ENCODE measurements at regions not wholly inside any gene's neighbourhood (a gene's known extent, or its start where the extent isn't known, plus 50 kb on each side); places are given as distances from the start of the nearest gene placed in this dataset.
"Not testable (repeated sequence)": the region's sequence is repeated elsewhere in the genome, so short reads cannot be mapped to it uniquely, and the experiment has no call there.

DNA sequence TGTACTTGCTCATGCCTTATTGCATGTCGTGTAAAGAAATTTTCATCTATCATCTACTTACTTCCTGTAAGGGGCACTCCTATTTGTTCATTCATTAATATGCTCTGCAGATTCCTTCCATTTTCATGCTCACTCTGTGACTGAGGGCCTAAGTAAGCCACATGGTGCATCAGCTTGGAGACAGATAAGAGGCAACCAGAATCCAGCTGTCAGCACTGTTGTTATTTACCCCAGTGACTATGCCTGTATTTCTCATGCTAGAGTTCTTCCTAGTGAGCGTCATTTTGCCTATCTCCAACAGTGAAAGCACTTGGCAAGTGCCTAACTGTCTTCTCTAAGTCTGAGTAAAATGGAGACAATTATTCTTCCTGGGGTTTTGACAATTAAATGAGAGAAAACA is 124.8 kb upstream of the ABI3BP start:
- Mint-ChIP-seq H3K27ac (no peak overlapping the region), H3K4me3 (no peak overlapping the region), H3K4me1 (ENCODE audit: low read depth) (no peaks in the 10 kb centered on the region), H3K36me3 (ENCODE audit: low read depth) (no peaks in the 10 kb centered on the region), H3K9me3 (no peaks in the 10 kb centered on the region), H3K27me3 (peaks cover 9% of the 10 kb centered on the region)
- intact Hi-C loops (cut with micrococcal nuclease): no loop called here
- DNase-seq (no peak), ATAC-seq (no peak)
- ChIA-PET POLR2A (no interaction called here), CTCF (no interaction called here)
- TF ChIP-seq, protein P1, sequence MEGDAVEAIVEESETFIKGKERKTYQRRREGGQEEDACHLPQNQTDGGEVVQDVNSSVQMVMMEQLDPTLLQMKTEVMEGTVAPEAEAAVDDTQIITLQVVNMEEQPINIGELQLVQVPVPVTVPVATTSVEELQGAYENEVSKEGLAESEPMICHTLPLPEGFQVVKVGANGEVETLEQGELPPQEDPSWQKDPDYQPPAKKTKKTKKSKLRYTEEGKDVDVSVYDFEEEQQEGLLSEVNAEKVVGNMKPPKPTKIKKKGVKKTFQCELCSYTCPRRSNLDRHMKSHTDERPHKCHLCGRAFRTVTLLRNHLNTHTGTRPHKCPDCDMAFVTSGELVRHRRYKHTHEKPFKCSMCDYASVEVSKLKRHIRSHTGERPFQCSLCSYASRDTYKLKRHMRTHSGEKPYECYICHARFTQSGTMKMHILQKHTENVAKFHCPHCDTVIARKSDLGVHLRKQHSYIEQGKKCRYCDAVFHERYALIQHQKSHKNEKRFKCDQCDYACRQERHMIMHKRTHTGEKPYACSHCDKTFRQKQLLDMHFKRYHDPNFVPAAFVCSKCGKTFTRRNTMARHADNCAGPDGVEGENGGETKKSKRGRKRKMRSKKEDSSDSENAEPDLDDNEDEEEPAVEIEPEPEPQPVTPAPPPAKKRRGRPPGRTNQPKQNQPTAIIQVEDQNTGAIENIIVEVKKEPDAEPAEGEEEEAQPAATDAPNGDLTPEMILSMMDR (IDR thresholded peaks at IDR 0.05): no peak

DNA sequence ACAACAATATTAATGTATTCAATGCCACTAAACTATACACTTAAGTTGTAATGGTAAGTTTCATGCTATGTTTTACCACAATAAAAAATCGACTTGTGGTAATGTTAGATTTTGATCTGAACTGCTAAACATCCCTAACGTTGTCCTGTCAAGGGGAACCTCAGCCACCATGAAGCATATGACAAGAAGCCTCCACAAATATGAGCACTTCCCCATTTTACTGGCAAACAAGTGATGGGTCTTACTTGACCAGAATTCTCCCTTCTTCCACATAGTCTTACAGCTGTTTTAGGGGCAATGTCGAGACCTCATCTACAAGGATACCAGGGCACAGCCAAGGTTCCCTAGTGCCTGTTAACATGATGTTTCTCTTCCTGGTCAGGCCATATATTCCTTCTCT is 124.2 kb upstream of the ABI3BP start:
- Mint-ChIP-seq H3K9me3 (no peaks in the 10 kb centered on the region), H3K4me3 (no peak overlapping the region), H3K4me1 (ENCODE audit: low read depth) (no peaks in the 10 kb centered on the region), H3K36me3 (ENCODE audit: low read depth) (no peaks in the 10 kb centered on the region), H3K27ac (no peak overlapping the region), H3K27me3 (peaks cover 8% of the 10 kb centered on the region)
- intact Hi-C loops (cut with micrococcal nuclease): no loop called here
- DNase-seq (no peak), ATAC-seq (no peak)
- CTCF ChIA-PET: no interaction called here
- POLR2A ChIA-PET: no interaction called here
- TF ChIP-seq, protein P1 (IDR thresholded peaks at IDR 0.05): no peak

DNA sequence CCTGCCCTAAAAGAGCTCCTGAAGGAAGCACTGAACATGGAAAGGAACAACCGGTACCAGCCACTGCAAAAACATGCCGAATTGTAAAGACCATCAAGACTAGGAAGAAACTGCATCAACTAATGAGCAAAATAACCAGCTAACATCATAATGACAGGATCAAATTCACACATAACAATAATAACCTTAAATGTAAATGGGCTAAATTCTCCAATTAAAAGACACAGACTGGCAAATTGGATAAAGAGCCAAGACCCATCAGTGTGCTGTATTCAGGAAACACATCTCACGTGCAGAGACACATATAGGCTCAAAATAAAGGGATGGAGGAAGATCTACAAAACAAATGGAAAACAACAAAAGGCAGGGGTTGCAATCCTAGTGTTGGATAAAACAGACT is 117.1 kb upstream of the ABI3BP start:
- intact Hi-C loops (cut with micrococcal nuclease); H3K4me1 Mint-ChIP-seq (ENCODE audit: low read depth); H3K27ac Mint-ChIP-seq; DNase-seq; POLR2A ChIA-PET; H3K36me3 Mint-ChIP-seq (ENCODE audit: low read depth); H3K27me3 Mint-ChIP-seq; CTCF ChIA-PET; ATAC-seq; H3K4me3 Mint-ChIP-seq: not testable (repeated sequence)
- H3K9me3 Mint-ChIP-seq: peaks cover 17% of the 10 kb centered on the region

DNA sequence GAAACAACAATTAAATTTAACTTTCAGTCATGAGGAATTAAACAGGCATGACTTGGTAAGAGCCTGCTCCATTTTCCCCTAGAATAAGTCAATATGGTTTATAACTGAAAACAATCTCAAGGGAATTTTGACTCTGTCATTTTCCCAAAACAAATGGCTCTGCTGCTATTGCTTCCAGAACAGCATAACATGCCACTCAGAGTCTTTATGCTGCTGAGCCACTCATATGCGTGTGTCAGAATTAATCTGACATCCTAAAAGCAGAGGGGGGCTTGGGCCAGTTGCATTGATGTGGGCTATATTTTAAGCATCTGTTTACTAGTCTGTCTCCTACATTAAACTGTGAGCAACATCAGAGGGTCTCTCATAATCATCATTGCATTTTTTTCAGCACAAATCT is 111.1 kb upstream of the ABI3BP start:
- Mint-ChIP-seq H3K27ac (no peak overlapping the region), H3K4me3 (no peak overlapping the region), H3K4me1 (ENCODE audit: low read depth) (no peaks in the 10 kb centered on the region), H3K9me3 (peaks cover 3% of the 10 kb centered on the region), H3K27me3 (peaks cover 13% of the 10 kb centered on the region), H3K36me3 (ENCODE audit: low read depth) (no peaks in the 10 kb centered on the region)
- ATAC-seq: no peak
- ChIA-PET CTCF (no interaction called here), POLR2A (no interaction called here)
- TF ChIP-seq, protein P1 (IDR thresholded peaks at IDR 0.05): no peak
- intact Hi-C loops (cut with micrococcal nuclease): no loop called here
- DNase-seq: no peak

DNA sequence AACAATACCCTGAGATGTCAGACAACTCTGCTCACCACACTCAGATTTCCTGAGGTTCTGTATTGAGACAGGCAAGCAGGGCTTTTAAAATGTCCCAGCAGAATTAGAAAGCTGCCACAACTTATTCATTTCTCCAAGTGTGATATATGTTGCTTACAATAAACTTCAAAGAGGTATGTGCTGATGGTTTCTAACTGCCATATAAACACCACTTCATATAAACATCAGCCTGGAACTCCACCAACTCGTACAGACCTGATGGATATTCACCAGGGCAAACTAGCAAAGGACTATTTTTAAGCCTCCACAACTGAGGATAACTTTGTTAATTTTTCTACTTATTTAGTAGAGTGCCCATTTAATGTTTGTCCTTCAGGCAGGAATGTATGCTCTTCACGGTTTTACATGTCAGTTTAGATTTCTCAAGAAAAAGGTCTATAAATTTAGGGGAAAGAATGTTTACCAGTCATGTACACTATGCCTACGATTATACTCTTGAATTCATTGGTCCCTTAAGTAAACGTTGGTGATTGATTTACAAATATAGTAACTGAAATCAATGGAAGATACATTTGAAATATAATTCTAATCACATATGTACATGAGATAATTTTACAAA is 109.6 kb upstream of the ABI3BP start:
- H3K27me3 Mint-ChIP-seq: peaks cover 19% of the 10 kb centered on the region
- TF ChIP-seq, protein P1 (IDR thresholded peaks at IDR 0.05): no peak
- CTCF ChIA-PET: no interaction called here
- no peak overlapping the region for H3K4me3 Mint-ChIP-seq
- no peak for ATAC-seq
- no peak overlapping the region for H3K27ac Mint-ChIP-seq
- peaks cover 2% of the 10 kb centered on the region for H3K9me3 Mint-ChIP-seq
- intact Hi-C loops (cut with micrococcal nuclease): no loop called here
- no peak for DNase-seq
- POLR2A ChIA-PET: no interaction called here
- no peaks in the 10 kb centered on the region for H3K4me1 Mint-ChIP-seq (ENCODE audit: low read depth)
- H3K36me3 Mint-ChIP-seq (ENCODE audit: low read depth): no peaks in the 10 kb centered on the region
